Heart left ventricle (tissue), 13 donors: ENCODE measurements at regions not wholly inside any gene's neighbourhood (a gene's known extent, or its start where the extent isn't known, plus 50 kb on each side); places are given as distances from the start of the nearest gene placed in this dataset.

Experiments used
- CTCF ChIP-seq, 12 donors: fragments of 200-600 bp; sonication (generic) in 4 of 12; IDR thresholded peaks; one replicate each; pipeline versions ENCODE4 v1.5.0 to v1.8.0; 2018 to 2022; ENCODE audit warnings: antibody characterized with exemption in 12 of 12, mild to moderate bottlenecking in 5 of 12
- POLR2A ChIP-seq, 2 donors: fragments of 450-650 bp; IDR thresholded peaks; one replicate each; pipeline ENCODE4 v1.6.1; 2017; ENCODE audit warnings: antibody characterized with exemption in 2 of 2, mild to moderate bottlenecking in 2 of 2, moderate library complexity in 2 of 2
- donor health status: ischemic (EF 13 %, LVEDD 7.1; RV severe dilation, severe dysfunction).
- donor health status: DM: no; HTN: yes; CAD: no.
- donor health status: DM: no; HTN: no; CAD: no.
- donor health status: ischemic (EF 25% LVEDD 6.9; RV normal size, moderate dysfunction).
- donor health status: ischemic (EF 25% LVEDD 5.7; RV mildly dilated, moderate dysfunction).
- donor health status: ischemic (EF 35%, LVEDD 5.7; RV mildly dilated, moderate dysfunction).
- donor health status: nonischemic (EF 11% LVEDD 7.7; RV severe dilation, severe dysfunction).
- donor health status: DM: yes; HTN: yes; CAD: no.
- donor health status: PGD.
- donor health status: ischemic (EF 29% LVEDD 5.4; RV normal size, mild dysfunction).
- donor health status: nonischemic (EF 23%, LVEDD 6.1; RV moderate dilation, normal function).

- no peak for TF ChIP-seq CTCF (IDR thresholded peaks at IDR 0.05)
- no peak for TF ChIP-seq POLR2A (IDR thresholded peaks at IDR 0.05)
These were observed 206.0 kb downstream of the CYB561 start for GRCh38 chr17:63240106-63240505.
